Activated CD4-positive, alpha-beta T cell treated with anti-CD3 and anti-CD28 coated beads, Interleukin-2, amount 50 U/mL, for 48 hours (primary cell): ENCODE measurements at regions not wholly inside any gene's neighbourhood (a gene's known extent, or its start where the extent isn't known, plus 50 kb on each side); places are given as distances from the start of the nearest gene placed in this dataset.
A peak's percentile ranks its signal among the peaks of the same experiment; 100 is the strongest.
"Not testable (repeated sequence)": the region's sequence is repeated elsewhere in the genome, so short reads cannot be mapped to it uniquely, and the experiment has no call there.

ENCODE experiments used
- DNase-seq, 2 experiments: peaks; one replicate each; pipeline ENCODE4 v3.0.0-alpha.2; 2020

GRCh38 chr5:26535215-26535614 is 503.2 kb downstream of the CDH9 start:
- DNase-seq, result no peak

DNA sequence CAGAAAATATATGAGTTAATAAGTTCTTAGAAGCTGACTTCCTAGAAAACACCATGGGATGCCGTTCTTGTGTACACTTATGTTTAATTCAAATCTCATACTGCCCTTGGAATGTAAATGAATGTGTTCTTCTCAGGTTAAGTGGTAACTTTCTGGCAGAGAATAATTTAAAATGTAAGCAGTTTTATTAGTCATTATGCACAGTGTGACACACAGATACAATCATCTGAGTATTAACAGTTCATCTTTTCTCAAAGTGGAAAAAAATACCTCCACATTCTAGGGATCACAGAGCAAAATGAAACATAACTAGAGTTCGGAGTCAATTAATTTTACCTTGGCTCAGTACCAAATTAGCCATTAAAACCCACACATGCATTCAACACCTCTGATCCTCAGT is 508.1 kb downstream of the CDH9 start:
- no peak for DNase-seq

- DNase-seq, result no peak
Measured at GRCh38 chr5:26519245-26519644, 519.1 kb downstream of the CDH9 start.

DNA sequence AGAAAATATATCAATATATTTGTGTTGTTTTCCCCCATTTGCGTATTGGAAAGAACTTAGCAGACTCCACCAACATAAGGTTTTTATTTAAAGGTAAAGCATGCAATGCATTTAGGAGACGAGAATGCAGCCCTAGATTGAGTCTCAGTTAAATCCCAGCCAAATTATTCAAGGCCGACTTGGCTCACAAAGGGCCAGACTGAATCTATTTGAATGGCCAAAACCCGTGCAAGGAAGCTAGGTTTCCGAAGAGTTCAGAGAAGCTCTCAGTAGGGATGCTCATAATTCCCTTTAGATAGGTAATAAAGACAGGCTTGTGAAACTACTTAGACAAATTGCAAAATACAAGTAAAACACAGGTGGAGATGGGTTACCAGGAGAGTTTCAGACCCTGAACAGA is 520.3 kb downstream of the CDH9 start:
- DNase-seq, result no peak

DNA sequence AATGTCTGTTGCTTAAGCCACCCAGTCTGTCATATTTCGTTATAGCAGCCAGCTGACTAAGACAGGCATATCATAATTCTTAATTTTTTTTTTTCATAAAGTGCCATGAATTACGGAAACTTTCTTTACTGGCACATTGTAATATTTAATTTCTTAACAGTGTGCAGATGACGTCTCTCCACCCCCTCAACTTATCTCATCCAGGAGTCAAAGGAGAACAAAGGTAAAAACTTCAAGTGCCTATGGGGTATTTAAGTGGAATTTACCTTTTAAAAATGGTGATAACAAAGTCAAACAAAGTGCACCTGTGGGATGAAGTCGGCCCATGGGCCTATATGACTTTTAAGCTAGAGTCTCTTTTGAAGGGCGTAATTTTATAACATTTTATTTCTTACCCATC is 539.4 kb downstream of the CDH9 start:
- no peak for DNase-seq

DNA sequence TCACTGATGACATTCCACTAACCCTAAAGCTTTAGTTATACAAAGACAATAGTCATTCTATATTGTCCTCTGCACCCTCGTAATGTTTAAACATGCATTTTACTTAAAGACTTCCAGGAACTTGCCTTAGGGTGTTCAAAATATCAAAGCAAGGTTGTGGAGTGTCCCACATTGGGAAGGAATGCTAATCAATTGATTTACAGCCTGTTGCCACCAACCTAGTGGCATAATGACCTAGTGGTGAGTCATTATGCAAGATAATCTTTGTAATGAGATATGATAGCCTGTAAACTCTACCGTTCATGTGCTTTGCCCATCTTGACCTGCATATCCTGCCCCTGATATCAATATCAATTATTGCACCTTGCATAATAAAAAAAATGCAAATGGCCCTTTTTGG is 542.9 kb downstream of the CDH9 start:
- DNase-seq, result no peak

DNA sequence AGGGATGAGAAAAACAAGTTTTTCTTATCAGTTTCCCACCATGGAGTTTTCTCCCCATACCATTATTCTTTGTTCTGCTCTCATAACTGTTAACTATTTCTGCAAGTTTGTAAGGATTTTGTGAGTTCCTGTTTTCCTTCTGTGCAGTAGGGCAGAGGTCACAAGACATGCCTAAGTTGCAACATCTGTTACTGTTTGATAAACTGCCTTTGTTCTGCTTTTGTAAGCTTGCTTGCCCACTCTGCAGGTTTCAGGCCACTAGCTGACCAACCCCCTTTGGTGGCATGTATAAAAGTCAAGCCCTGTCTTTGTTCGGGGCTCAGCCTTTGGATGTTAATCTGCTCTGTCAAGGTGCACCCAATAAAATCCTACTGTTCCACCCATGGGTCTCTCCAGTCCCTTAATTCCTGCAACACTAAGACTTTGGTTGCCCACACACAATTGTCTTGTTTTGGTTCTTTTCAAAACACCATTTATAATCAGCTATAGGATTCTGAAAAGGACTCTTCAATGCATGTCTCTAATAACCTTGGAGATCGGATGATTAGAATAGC is 545.4 kb downstream of the CDH9 start:
- DNase-seq, result no peak

DNA sequence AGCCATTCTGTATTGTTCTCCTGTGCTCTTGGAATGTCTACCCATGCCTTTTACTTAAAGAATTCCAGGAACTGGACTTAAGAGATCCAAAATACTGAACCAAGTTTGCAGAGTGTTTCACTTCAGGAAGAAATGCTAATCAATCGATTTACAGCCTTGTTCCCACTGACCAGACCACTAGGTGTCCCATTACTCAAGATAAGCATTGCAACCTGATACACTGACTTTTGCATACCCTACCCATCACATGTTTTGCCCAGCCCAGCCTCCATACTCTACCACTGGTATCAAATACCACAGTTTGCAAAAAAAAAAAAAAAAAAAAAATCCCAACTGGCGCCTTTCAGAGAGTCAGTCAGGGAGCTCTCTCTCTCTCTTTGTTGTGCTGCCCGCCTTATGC is 550.8 kb downstream of the CDH9 start:
- DNase-seq, result no peak

GRCh38 chr5:26486631-26487030 is 551.8 kb downstream of the CDH9 start:
- no peak for DNase-seq

DNA sequence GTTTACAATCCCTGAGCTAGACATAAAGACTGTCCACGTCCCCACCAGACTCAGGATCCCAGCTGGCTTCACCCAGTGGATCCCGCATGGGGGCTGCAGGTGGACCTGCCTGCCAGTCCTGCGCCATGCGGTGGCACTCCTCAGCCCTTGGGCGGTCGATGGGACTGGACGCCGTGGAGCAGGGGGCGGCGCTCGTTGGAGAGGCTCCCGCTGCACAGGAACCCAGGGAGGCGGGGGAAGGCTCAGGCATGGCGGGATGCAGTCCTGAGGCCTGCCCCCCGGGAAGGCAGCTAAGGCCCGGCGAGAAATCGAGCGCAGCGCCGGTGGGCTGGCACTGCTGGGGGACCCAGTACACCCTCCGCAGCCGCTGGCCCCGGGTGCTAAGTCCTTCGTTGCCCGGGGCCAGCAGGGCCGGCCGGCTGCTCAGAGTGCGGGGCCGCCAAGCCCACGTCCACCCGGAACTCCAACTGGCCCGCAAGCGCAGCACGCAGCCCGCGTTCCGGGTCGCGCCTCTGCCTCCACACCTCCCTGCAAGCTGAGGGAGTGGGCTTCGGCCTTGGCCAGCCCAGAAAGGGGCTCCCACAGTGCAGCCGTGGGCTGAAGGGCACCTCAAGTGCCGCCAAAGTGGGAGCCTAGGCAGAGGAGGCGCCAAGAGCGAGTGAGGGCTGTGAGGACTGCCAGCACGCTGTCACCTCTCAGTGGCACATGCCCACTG is 553.1 kb downstream of the CDH9 start:
- DNase-seq, result not testable (repeated sequence)

DNA sequence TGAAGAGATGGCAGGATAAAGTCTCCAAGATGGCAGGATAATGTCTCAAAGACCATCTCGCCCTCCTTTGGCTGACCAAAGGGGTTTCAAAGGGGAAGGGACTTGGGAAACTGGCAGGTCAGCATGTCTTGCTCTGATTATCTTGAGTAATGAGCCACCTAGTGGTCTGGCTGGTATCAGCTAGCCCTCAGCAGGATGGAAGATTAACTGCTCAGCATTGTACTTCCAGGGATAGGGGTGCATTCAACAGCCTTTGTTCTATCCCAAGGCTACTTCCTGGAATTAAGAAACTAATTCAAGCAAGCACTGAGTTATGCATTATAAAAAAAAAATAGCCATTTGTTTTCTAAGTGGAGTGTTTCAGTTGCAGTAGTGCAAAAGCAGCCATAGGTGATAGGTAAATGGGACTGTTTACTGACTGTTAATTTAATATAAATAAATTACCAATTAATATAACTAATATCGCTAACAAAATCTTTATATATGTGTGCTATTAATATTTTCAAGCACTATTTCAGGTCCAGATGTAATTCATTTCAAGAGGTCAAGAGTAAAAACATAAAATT is 555.5 kb downstream of the CDH9 start:
- peak in 1 of 2 experiments; percentile 3 for DNase-seq

DNA sequence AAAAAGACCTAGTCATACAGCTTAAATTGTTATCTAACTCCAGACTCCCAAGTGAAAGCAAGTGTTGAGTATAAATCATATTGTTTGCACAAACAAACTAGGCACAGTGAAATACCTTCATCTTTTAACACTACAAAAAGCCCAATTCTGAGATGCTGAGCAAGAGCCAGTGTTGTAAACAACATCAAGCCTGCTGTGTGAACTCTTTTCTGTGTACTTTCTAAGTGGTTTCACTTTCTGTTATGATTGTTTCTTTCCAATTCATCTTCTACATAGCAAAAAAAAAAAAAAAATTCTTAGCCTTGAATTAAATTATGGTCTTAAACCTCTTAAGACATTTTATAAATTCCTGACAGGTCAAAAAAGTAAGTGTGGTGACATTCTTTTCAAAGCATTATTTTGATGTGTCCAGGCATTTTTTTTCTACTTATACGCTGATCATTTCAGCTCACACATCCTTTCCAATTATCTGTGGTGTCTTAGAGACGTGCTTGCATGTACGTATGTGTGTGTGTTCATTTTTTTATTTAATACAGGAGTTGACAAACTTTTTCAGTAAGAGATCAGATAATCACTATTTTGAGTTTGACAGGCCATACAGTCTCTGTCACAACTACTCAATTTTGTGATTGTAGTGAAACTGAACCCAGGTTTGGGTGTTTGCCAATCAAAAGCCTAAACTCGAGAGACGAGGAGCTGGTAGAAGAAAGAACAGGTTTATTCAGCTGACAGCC is 556.1 kb downstream of the CDH9 start:
- no peak for DNase-seq

DNA sequence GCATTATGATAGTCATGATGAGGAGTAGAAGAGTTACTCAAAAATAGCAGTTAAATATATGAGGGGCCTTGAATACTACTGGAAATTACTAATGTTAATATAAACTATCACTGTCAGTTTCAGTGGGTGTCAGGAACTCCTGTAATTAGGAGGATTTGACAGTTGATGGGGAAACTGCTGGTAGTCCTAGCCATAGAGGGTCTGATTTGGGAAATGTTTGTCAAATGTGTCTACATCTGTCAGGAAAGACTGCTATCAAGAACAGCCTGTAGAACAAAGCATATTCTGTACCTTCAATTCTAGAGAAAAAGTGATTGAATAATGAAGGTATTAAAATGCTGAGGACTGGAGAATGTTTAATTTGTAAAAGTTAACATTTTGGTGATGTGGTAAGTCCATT is 567.9 kb downstream of the CDH9 start:
- no peak for DNase-seq

DNA sequence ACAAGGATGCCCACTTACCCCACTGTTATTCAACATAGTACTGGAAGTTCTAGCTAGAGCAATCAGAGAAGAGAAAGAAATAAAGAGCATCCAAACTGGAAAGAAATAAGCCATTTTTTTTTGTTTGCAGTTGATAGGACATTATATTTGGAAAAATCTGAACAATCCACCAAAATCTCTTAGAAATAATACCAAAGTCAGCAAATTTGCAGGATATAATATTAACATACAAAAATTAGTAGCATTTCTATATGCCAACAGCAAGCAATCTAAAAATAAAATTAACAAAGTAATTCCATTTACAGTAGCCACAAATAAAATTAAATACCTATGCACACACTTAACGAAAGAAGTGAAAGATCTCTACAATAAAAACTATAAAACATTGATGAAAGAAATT is 599.3 kb downstream of the CDH9 start:
- no peak for DNase-seq

DNA sequence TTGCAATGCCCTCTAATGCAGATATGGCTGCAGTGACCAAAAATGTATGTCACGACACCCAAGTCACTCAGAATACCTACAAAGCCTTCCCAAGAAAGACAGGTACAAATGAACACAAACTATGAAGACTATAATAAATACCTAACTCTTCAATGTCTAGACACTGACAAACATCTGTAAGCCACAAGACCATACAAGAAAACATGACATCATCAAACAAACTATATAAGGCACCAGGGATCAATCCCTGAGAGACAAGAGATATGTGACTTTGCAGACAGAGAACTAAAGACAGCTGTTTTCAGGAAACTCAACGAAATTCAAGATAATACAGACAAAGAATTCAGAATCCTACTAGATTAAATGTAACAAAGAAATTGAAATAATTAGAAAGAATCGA is 603.7 kb downstream of the CDH9 start:
- DNase-seq, result no peak

DNA sequence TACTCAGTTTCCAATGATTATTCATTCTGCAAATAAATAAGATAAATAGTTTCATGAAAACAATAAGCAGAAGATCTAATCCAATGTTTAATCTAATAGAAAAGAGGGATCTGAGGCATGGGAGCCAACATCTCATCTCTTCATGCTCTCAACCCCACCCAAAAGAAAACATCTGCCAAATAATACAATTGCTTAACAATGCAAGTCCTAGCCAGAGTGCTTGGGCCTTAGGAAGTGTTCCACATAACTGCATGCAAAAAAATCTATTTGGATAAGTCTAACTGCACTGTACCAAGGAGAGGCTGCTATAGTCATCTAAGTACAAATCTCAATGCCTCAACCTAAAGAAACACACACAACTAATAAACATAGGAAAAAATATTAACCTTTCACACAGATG is 606.0 kb downstream of the CDH9 start:
- no peak for DNase-seq

DNA sequence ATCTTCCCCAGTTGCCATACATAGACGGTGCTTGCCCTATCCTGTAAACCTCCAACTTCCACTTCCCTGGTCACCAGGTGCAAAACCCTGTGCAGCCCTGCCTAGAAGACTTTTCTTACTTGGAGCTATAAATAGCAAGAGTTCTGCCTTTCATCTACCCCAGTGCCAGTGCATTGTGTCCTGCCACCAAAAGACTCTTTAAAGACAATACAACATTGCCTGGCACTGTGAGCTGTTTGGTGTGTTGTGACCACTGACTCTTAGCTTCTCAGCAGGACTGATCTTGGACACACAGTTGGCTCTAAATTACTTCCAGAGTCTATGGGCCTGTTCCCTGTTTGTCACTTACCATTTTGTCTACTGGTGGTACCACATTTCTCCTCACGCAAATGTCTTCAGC is 608.1 kb downstream of the CDH9 start:
- no peak for DNase-seq

DNA sequence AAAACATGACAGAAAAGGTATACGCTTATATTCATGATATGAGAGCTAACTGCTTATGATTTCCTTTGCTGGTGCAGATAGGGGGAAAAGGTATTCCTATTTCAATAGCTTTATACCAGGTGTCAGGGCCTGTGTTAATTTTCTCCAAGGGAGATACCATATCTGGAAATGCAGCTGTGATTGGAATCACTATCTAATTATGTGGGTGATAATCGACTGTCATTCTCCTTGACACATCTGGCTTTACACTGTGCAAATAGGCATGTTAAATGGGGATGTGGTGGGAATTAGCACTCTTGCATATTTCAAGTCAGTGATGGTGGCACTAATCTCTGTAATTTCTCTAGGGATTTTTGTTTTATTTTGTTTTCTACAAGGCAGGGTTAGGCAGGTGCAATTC is 611.1 kb downstream of the CDH9 start:
- no peak for DNase-seq

- no peak for DNase-seq
Measured at GRCh38 chr5:26419987-26420386, 618.4 kb downstream of the CDH9 start.

DNA sequence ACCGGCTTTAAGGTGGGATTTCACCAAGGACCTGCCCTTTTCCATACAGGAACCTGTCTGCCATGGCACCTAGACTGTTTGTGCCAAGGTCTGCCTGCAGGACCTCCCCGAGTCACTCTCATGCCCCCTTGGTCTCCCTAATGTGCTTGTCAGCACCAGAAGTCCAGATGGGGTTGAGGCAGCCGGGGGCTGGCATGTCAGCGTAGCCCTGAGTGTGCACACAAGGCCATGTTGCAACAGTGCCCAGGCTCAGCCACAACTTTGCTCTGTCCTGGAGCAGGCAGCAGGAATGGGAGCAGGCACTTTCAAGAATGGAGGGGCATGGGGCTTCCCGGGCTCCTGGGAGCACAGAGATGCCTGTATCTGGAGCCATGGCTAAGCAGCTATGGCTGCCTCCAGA is 621.5 kb downstream of the CDH9 start:
- DNase-seq, result no peak

DNA sequence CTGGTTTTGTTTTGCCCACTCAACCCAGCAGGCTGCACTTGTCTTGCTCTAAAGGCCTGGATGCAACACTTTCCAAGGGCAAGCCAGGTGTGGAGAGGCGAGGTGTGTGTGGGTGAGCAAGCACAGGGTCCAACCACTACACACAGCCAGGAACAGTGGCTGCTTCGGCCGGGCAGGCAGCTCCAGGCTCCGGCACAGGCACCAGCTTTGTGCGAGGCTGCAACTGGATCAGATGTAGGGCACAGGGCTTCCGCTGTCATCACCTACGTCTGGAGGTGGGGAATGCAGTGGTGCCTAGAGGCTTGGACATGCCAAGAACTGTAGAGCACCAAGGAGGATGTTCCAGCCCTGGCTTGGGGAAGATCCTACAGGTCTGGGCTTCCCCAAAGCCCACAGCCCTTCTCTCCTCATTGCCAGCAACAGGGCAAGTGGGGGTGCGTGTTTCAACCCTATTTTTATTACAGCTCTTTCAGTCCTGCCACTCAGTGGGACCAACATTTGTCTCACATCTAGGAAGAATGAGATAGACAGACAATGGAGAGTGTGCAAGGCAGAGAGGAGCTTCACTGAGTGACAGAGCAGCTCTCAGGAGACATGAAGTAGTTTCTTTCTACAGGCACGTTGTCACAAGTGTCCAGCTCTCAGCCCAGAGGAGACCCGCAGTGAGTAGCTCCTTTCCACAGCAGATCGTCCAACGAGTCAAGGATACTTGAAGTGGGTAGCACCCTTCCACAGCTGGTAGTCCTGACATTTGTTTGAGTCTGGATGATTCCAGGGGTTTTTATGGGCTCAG is 622.2 kb downstream of the CDH9 start:
- DNase-seq, result no peak

DNA sequence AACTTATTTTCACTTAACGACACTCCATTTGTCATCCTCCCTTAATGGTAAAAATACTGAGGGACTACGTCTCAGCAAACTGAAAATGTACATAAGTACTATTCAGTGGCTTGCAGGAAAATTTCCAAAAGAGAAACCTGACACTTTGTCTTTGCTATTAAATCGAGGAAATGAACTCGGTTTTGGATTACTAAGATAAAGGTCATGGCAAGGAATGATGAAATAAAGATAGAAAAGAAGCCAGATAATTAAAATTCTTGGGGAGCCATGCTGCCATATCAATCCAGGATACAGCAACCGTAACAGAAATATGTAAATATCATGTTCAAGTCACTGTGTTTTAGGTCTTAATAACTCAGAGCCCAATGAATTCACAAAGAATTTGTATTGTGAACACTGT is 647.8 kb downstream of the CDH9 start:
- DNase-seq, result no peak

- DNase-seq, result no peak
Measured at GRCh38 chr5:26388976-26389375, 649.4 kb downstream of the CDH9 start.
